IMR-90 (cell line): ENCODE measurements at regions not wholly inside any gene's neighbourhood (a gene's known extent, or its start where the extent isn't known, plus 50 kb on each side); places are given as distances from the start of the nearest gene placed in this dataset.

Source experiments
- ATAC-seq: fragments of 200-7000 bp; cut with Tn5 transposase; 2 replicates; pipeline ENCODE4 v1.9.1; 2020; ENCODE audit warnings: low read depth, mild to moderate bottlenecking, moderate library complexity
- BruUV-seq: library from RNA; stranded (reverse); fragments of 400-500 nt; replicated peaks from 2 replicates; lab custom pipeline; 2021; lab: Mats Ljungman, UMichigan
- CTCF ChIA-PET: fragments of 300-600 bp; formaldehyde crosslinking; extraction: SDS; loops from one replicate; lab custom pipeline; 2021; ENCODE audit warnings: antibody characterized with exemption; lab: Yijun Ruan, JAX
- POLR2A ChIA-PET: fragments of 300-600 bp; sonication (Branson Sonifier 250); formaldehyde crosslinking; loops from one replicate; lab custom pipeline; 2022; ENCODE audit warnings: antibody characterized with exemption; ENCODE audit not compliant: unreplicated experiment; lab: Charles Lee
- DNase-seq: peaks from one replicate; pipeline ENCODE4 v3.0.0; 2013
- H2AFZ ChIP-seq: replicated peaks from 2 replicates; pipeline ENCODE3; 2013; ENCODE audit warnings: low read length, mild to moderate bottlenecking; ENCODE audit not compliant: poor library complexity
- H2AK5ac ChIP-seq: 2 replicates; pipeline ENCODE4 v1.6.1; 2013; ENCODE audit warnings: low read depth, low read length, inconsistent platforms
- H2AK9ac ChIP-seq: replicated peaks from 2 replicates; pipeline ENCODE3; 2013; ENCODE audit warnings: mild to moderate bottlenecking, low read depth, low read length, moderate library complexity; ENCODE audit not compliant: poor library complexity
- H2BK120ac ChIP-seq: 2 replicates; pipeline ENCODE4 v1.6.1; 2013; ENCODE audit warnings: low read depth, low read length, inconsistent platforms
- H2BK15ac ChIP-seq: 3 replicates; pipeline ENCODE4 v1.6.1; 2013; ENCODE audit warnings: low read depth, low read length, inconsistent platforms
- H2BK20ac ChIP-seq: 2 replicates; pipeline ENCODE4 v1.6.1; 2013; ENCODE audit warnings: low read depth, mild to moderate bottlenecking, inconsistent platforms, low read length, moderate library complexity
- H2BK5ac ChIP-seq: 2 replicates; pipeline ENCODE4 v1.6.1; 2013; ENCODE audit warnings: mild to moderate bottlenecking, low read depth, low read length, inconsistent platforms; ENCODE audit not compliant: poor library complexity, severe bottlenecking
- H3K14ac ChIP-seq: replicated peaks from 2 replicates; pipeline ENCODE4 v1.6.1; 2013; ENCODE audit warnings: low read depth, low read length, inconsistent platforms
- H3K18ac ChIP-seq: 2 replicates; pipeline ENCODE4 v1.6.1; 2013; ENCODE audit warnings: low read depth, low read length, control low read depth
- H3K23ac ChIP-seq: 2 replicates; pipeline ENCODE4 v1.6.1; 2013; ENCODE audit warnings: low read depth, low read length, inconsistent platforms
- H3K27ac ChIP-seq: 2 replicates; pipeline ENCODE4 v1.5.1; 2013; ENCODE audit warnings: mild to moderate bottlenecking, control low read depth, low read length; ENCODE audit not compliant: insufficient read depth
- H3K27me3 ChIP-seq: 2 replicates; pipeline ENCODE4 v1.6.1; 2013; ENCODE audit warnings: low read length; ENCODE audit not compliant: control insufficient read depth, insufficient read depth
- H3K36me3 ChIP-seq: 2 replicates; pipeline ENCODE4 v1.6.1; 2013; ENCODE audit warnings: low read length, mixed read lengths; ENCODE audit not compliant: control insufficient read depth, insufficient read depth
- H3K4ac ChIP-seq: 2 replicates; pipeline ENCODE4 v1.6.1; 2013; ENCODE audit warnings: low read depth, low read length, inconsistent platforms
- H3K4me1 ChIP-seq: 2 replicates; pipeline ENCODE4 v1.6.1; 2013; ENCODE audit warnings: low read length, mixed read lengths; ENCODE audit not compliant: control insufficient read depth, insufficient read depth
- H3K4me2 ChIP-seq: 2 replicates; pipeline ENCODE4 v1.6.1; 2013; ENCODE audit warnings: low read depth, mild to moderate bottlenecking, control low read depth, low read length, moderate library complexity
- H3K4me3 ChIP-seq: 2 replicates; pipeline ENCODE4 v1.5.1; 2013; ENCODE audit warnings: low read depth, mild to moderate bottlenecking, control low read depth, low read length, moderate library complexity; ENCODE audit not compliant: insufficient read depth
- H3K56ac ChIP-seq: 2 replicates; pipeline ENCODE4 v1.6.1; 2013; ENCODE audit warnings: low read length, inconsistent platforms; ENCODE audit not compliant: insufficient read depth; ENCODE audit errors: extremely low read depth
- H3K79me1 ChIP-seq, 2 experiments: 2 replicates each; pipeline ENCODE4 v1.6.1; 2013; ENCODE audit warnings: low read length in 2 of 2, inconsistent platforms in 1 of 2, low read depth in 1 of 2
- H3K9ac ChIP-seq: 2 replicates; pipeline ENCODE4 v1.6.1; 2013; ENCODE audit warnings: low read depth, low read length, control low read depth
- H3K9me1 ChIP-seq: 2 replicates; pipeline ENCODE4 v1.6.1; 2013; ENCODE audit warnings: low read length, inconsistent platforms; ENCODE audit not compliant: insufficient read depth
- H3K9me3 ChIP-seq: 2 replicates; pipeline ENCODE4 v1.6.1; 2013; ENCODE audit warnings: low read length; ENCODE audit not compliant: control insufficient read depth, insufficient read depth
- H4K20me1 ChIP-seq: 2 replicates; pipeline ENCODE4 v1.6.1; 2013; ENCODE audit warnings: low read length, inconsistent platforms; ENCODE audit not compliant: insufficient read depth
- H4K5ac ChIP-seq: 2 replicates; pipeline ENCODE4 v1.6.1; 2013; ENCODE audit warnings: mild to moderate bottlenecking, low read depth, low read length, control low read depth
- H4K8ac ChIP-seq, 2 experiments: 2 replicates each; pipeline ENCODE4 v1.6.1; 2013; ENCODE audit warnings: low read depth in 2 of 2, low read length in 2 of 2, control low read depth in 1 of 2, inconsistent platforms in 1 of 2
- H4K91ac ChIP-seq: 2 replicates; pipeline ENCODE4 v1.6.1; 2013; ENCODE audit warnings: low read depth, low read length, inconsistent platforms; ENCODE audit not compliant: insufficient read depth
- BHLHE40 ChIP-seq: fragments of 150-350 bp; IDR thresholded peaks from 2 replicates; pipeline ENCODE4 v1.6.1; 2016; ENCODE audit warnings: mild to moderate bottlenecking, low read depth, low read length
- CHD1 ChIP-seq: IDR thresholded peaks from 2 replicates; pipeline ENCODE4 v1.6.1; 2012; ENCODE audit warnings: low read depth, low read length, improper control_type of control experiment
- MAFK ChIP-seq: IDR thresholded peaks from 2 replicates; pipeline ENCODE4 v1.6.1; 2012; ENCODE audit warnings: low read depth, low read length, improper control_type of control experiment
- POLR2A ChIP-seq: IDR thresholded peaks from 2 replicates; pipeline ENCODE4 v1.6.1; 2012; ENCODE audit warnings: mild to moderate bottlenecking, low read depth, low read length
- RCOR1 ChIP-seq: IDR thresholded peaks from 2 replicates; pipeline ENCODE4 v1.6.1; 2012; ENCODE audit warnings: mild to moderate bottlenecking, low read length, improper control_type of control experiment; ENCODE audit not compliant: insufficient replicate concordance
- SMC3 ChIP-seq: fragments of 150-350 bp; IDR thresholded peaks from 2 replicates; pipeline ENCODE4 v1.6.1; 2016; ENCODE audit warnings: low read depth, mild to moderate bottlenecking, antibody characterized with exemption, low read length, moderate library complexity
- USF2 ChIP-seq: fragments of 150-350 bp; IDR thresholded peaks from 2 replicates; pipeline ENCODE4 v1.6.1; 2017; ENCODE audit warnings: mild to moderate bottlenecking, antibody characterized with exemption, low read length, low read depth
- WGBS, 2 experiments: methylation state at CpG; one replicate each; pipeline versions ENCODE4 v1.1.5 to v1.1.7; 2013; ENCODE audit warnings: missing lambda C conversion rate in 2 of 2; ENCODE audit not compliant: insufficient read length in 1 of 2; ENCODE audit errors: extremely low coverage in 2 of 2; 5-methylcytosine and 5-hydroxymethylcytosine counted together
- dilution Hi-C: fragments of 300-500 bp; cut with HindIII; formaldehyde crosslinking; loops from one replicate; pipeline ENCODE4 v1.14.3; 2018; ENCODE audit warnings: low sequenced_read_pairs; ENCODE audit not compliant: unreplicated experiment
- in situ Hi-C: fragments of 300-500 bp; cut with MboI; formaldehyde crosslinking; loops from 3 replicates; pipeline ENCODE4 v1.14.3; 2019; ENCODE audit warnings: low sequenced_read_pairs, inconsistent platforms, mixed read lengths
- intact Hi-C: fragments of 100-400 bp; cut with micrococcal nuclease; formaldehyde crosslinking; loops from 2 replicates; pipeline ENCODE4 v1.10.0; 2022

GRCh38 chr17:72496461-72496860, 375.6 kb downstream of the SOX9 start:
- no peak overlapping the region for H3K23ac ChIP-seq
- H2BK20ac ChIP-seq = no peak overlapping the region
- no peak overlapping the region for H3K14ac ChIP-seq
- no peaks in the 10 kb centered on the region for H3K9me1 ChIP-seq
- WGBS, 2 experiments = no CpG with 5 or more reads among the region's 6 CpGs
- no peak overlapping the region for H2BK5ac ChIP-seq
- no peak overlapping the region for H3K4me3 ChIP-seq
- no peak overlapping the region for H3K4me2 ChIP-seq
- H2AFZ ChIP-seq = no peak overlapping the region
- H2AK9ac ChIP-seq = no peak overlapping the region
- peaks cover 23 to 42% of the 10 kb centered on the region in 2 experiments for H3K79me1 ChIP-seq
- no peak overlapping the region for H3K4ac ChIP-seq
- H3K18ac ChIP-seq = no peak overlapping the region
- POLR2A ChIA-PET = no interaction called here
- H3K9ac ChIP-seq = no peak overlapping the region
- BruUV-seq = no TSS peak
- H3K4me1 ChIP-seq = peaks cover 4% of the 10 kb centered on the region; the same call in 1 of the 2 replicates
- intact Hi-C loops (no loop called here), dilution Hi-C loops (no loop called here), in situ Hi-C loops (no loop called here)
- H4K20me1 ChIP-seq = no peaks in the 10 kb centered on the region; the same call in 1 of the 2 replicates
- no peak overlapping the region for H3K27ac ChIP-seq
- DNase-seq = peak; percentile 28
- H3K9me3 ChIP-seq = no peaks in the 10 kb centered on the region
- no peak overlapping the region for H4K91ac ChIP-seq
- TF ChIP-seq POLR2A (no peak), BHLHE40 (no peak), SMC3 (no peak), USF2 (no peak), MAFK (no peak), RCOR1 (no peak), CHD1 (no peak)
- H3K27me3 ChIP-seq = no peaks in the 10 kb centered on the region
- CTCF ChIA-PET = interaction anchor here (0.6 kb wide), 2 partner anchors 9 to 218 kb away, joined by 3 read pairs; no protein-coding TSS in a partner anchor
- H3K36me3 ChIP-seq = no peaks in the 10 kb centered on the region
- H2BK15ac ChIP-seq = no peak overlapping the region
- H4K5ac ChIP-seq = no peak overlapping the region
- no peak overlapping the region for H3K56ac ChIP-seq
- H2BK120ac ChIP-seq = no peak overlapping the region
- ATAC-seq = no peak; the same call in 1 of the 2 replicates
- H2AK5ac ChIP-seq = no peak overlapping the region
- H4K8ac ChIP-seq = no peak overlapping the region
